Neural cell (in vitro differentiated cells): ENCODE measurements at regions not wholly inside any gene's neighbourhood (a gene's known extent, or its start where the extent isn't known, plus 50 kb on each side); places are given as distances from the start of the nearest gene placed in this dataset.
"Not testable (repeated sequence)": the region's sequence is repeated elsewhere in the genome, so short reads cannot be mapped to it uniquely, and the experiment has no call there.

Experiments
- H2AFZ ChIP-seq: fragments of 200-600, 300-800 bp; sonication (generic), shearing (Covaris generic); 2 replicates; pipeline ENCODE4 v1.6.0; 2014; ENCODE audit warnings: low read depth, mild to moderate bottlenecking, antibody characterized with exemption, low read length, moderate library complexity
- H3F3A ChIP-seq: fragments of 200-600 bp; shearing (Covaris generic); 2 replicates; pipeline ENCODE4 v1.6.1; 2016; ENCODE audit warnings: mild to moderate bottlenecking, moderate library complexity, mixed read lengths, antibody characterized with exemption, low read length; ENCODE audit not compliant: insufficient read depth, poor library complexity, severe bottlenecking
- H3K27ac ChIP-seq: fragments of 200-600, 300-800 bp; sonication (generic), shearing (Covaris generic); 2 replicates; pipeline ENCODE4 v1.5.1; 2014; ENCODE audit warnings: mild to moderate bottlenecking, low read length, moderate library complexity
- H3K27me3 ChIP-seq: fragments of 300-800, 200-600 bp; sonication (generic), shearing (Covaris generic); 2 replicates; pipeline ENCODE4 v1.6.0; 2014; ENCODE audit warnings: mild to moderate bottlenecking, low read depth, low read length, moderate library complexity; ENCODE audit not compliant: insufficient read depth
- H3K36me3 ChIP-seq: fragments of 300-800, 200-600 bp; sonication (generic), shearing (Covaris generic); 2 replicates; pipeline ENCODE4 v1.5.1; 2014; ENCODE audit warnings: mild to moderate bottlenecking, antibody characterized with exemption, low read length, moderate library complexity; ENCODE audit not compliant: insufficient read depth
- H3K4me2 ChIP-seq: fragments of 300-800, 200-600 bp; sonication (generic), shearing (Covaris generic); 2 replicates; pipeline ENCODE4 v1.6.0; 2014; ENCODE audit warnings: mild to moderate bottlenecking, low read length
- H3K4me3 ChIP-seq: fragments of 300-800, 200-600 bp; sonication (generic), shearing (Covaris generic); 2 replicates; pipeline ENCODE4 v1.5.1; 2014; ENCODE audit warnings: mild to moderate bottlenecking, low read length, moderate library complexity
- H3K79me2 ChIP-seq: fragments of 200-600 bp; shearing (Covaris generic); replicated peaks from 2 replicates; pipeline ENCODE4 v1.6.0; 2014; ENCODE audit warnings: mild to moderate bottlenecking, low read length, moderate library complexity; ENCODE audit not compliant: insufficient read depth
- H3K9ac ChIP-seq: fragments of 300-800, 200-600 bp; sonication (generic), shearing (Covaris generic); 2 replicates; pipeline ENCODE4 v1.6.1; 2016; ENCODE audit warnings: mild to moderate bottlenecking, low read length, mixed read lengths
- H3K9me2 ChIP-seq: fragments of 200-600 bp; shearing (Covaris generic); 2 replicates; pipeline ENCODE4 v1.6.1; 2016; ENCODE audit warnings: mild to moderate bottlenecking, low read length, mixed read lengths; ENCODE audit not compliant: insufficient read depth
- H3K9me3 ChIP-seq: fragments of 200-600, 300-800 bp; sonication (generic), shearing (Covaris generic); 2 replicates; pipeline ENCODE4 v1.6.1; 2016; ENCODE audit warnings: mild to moderate bottlenecking, mixed run types, low read length, moderate library complexity, mixed read lengths
- H4K20me1 ChIP-seq: fragments of 200-600 bp; shearing (Covaris generic); 2 replicates; pipeline ENCODE4 v1.6.1; 2016; ENCODE audit warnings: mild to moderate bottlenecking, mixed run types; ENCODE audit not compliant: insufficient read depth
- CTCF ChIP-seq: fragments of 450-650 bp; IDR thresholded peaks from 2 replicates; pipeline ENCODE4 v1.5.1; 2014; ENCODE audit warnings: antibody characterized with exemption, mild to moderate bottlenecking, moderate library complexity; ENCODE audit not compliant: poor library complexity, severe bottlenecking
- EP300 ChIP-seq: fragments of 450-650 bp; conservative IDR thresholded peaks from 2 replicates; pipeline ENCODE4 v1.6.1; 2014; ENCODE audit warnings: antibody characterized with exemption, mild to moderate bottlenecking, moderate library complexity; ENCODE audit not compliant: poor library complexity, severe bottlenecking
- EZH2 ChIP-seq: fragments of 200-600, 300-800 bp; shearing (Covaris generic), sonication (generic); IDR thresholded peaks from 2 replicates; pipeline ENCODE4 v1.6.1; 2014; ENCODE audit warnings: antibody characterized with exemption, low read length, borderline replicate concordance, mild to moderate bottlenecking; ENCODE audit not compliant: insufficient read depth, poor library complexity, severe bottlenecking
- MXI1 ChIP-seq: fragments of 450-650 bp; conservative IDR thresholded peaks from 2 replicates; pipeline ENCODE4 v1.6.1; 2014; ENCODE audit warnings: antibody characterized with exemption, mild to moderate bottlenecking; ENCODE audit not compliant: poor library complexity, severe bottlenecking
- POLR2AphosphoS5 ChIP-seq: IDR thresholded peaks from 2 replicates; pipeline ENCODE4 v1.6.1; 2012
- RAD21 ChIP-seq: fragments of 450-650 bp; conservative IDR thresholded peaks from 2 replicates; pipeline ENCODE4 v1.6.1; 2014; ENCODE audit warnings: antibody characterized with exemption, mild to moderate bottlenecking, moderate library complexity
- SMC3 ChIP-seq: fragments of 450-650 bp; conservative IDR thresholded peaks from 2 replicates; pipeline ENCODE4 v1.6.1; 2014; ENCODE audit warnings: antibody characterized with exemption, mild to moderate bottlenecking, moderate library complexity; ENCODE audit not compliant: poor library complexity
- TAF1 ChIP-seq: IDR thresholded peaks from 2 replicates; pipeline ENCODE4 v1.6.1; 2012; ENCODE audit warnings: low read depth

- no peak overlapping the region for H3K9ac ChIP-seq
- H3K4me3 ChIP-seq, result no peak overlapping the region
- TF ChIP-seq CTCF, result no peak
- TF ChIP-seq RAD21, result no peak
- H3K9me3 ChIP-seq, result no peaks in the 10 kb centered on the region
- H3K36me3 ChIP-seq, result no peaks in the 10 kb centered on the region
- no peak overlapping the region for H3K27ac ChIP-seq
- H3K27me3 ChIP-seq, result no peaks in the 10 kb centered on the region
- H3K4me2 ChIP-seq, result no peak overlapping the region
- no peaks in the 10 kb centered on the region for H3F3A ChIP-seq
- H3K9me2 ChIP-seq, result no peaks in the 10 kb centered on the region
- no peak overlapping the region for H2AFZ ChIP-seq
- H3K79me2 ChIP-seq, result no peaks in the 10 kb centered on the region
- no peaks in the 10 kb centered on the region for H4K20me1 ChIP-seq
Observed at GRCh38 chr13:65499256-65499655, 1730.9 kb downstream of the PCDH9 start.

- Histone ChIP-seq H3K9me3 (no peaks in the 10 kb centered on the region), H3K27me3 (no peaks in the 10 kb centered on the region), H3F3A (no peaks in the 10 kb centered on the region), H3K4me3 (no peak overlapping the region), H3K4me2 (no peak overlapping the region), H3K36me3 (no peaks in the 10 kb centered on the region), H3K9ac (no peak overlapping the region), H3K79me2 (no peaks in the 10 kb centered on the region), H3K9me2 (no peaks in the 10 kb centered on the region), H3K27ac (no peak overlapping the region), H4K20me1 (no peaks in the 10 kb centered on the region), H2AFZ (no peak overlapping the region)
- TF ChIP-seq SMC3, result no peak
- no peak for TF ChIP-seq RAD21
- TF ChIP-seq TAF1, result no peak
- no peak for TF ChIP-seq CTCF
- TF ChIP-seq MXI1, result no peak
- TF ChIP-seq EZH2, result no peak
Observed at GRCh38 chr13:65497265-65497664, 1732.9 kb downstream of the PCDH9 start.

- H3K9me3 ChIP-seq, H4K20me1 ChIP-seq, H3K4me3 ChIP-seq, H3K27me3 ChIP-seq, H3K27ac ChIP-seq, H3K4me2 ChIP-seq, H2AFZ ChIP-seq, H3K9ac ChIP-seq, H3K79me2 ChIP-seq, H3K36me3 ChIP-seq, H3K9me2 ChIP-seq, H3F3A ChIP-seq: not testable (repeated sequence)
Observed at GRCh38 chr13:65490725-65491124, 1739.4 kb downstream of the PCDH9 start.

GRCh38 chr13:65488606-65489005 is 1741.5 kb downstream of the PCDH9 start:
- Histone ChIP-seq H3K4me2 (no peak overlapping the region), H2AFZ (no peak overlapping the region), H3K27me3 (no peaks in the 10 kb centered on the region), H4K20me1 (no peaks in the 10 kb centered on the region), H3K36me3 (no peaks in the 10 kb centered on the region), H3F3A (no peaks in the 10 kb centered on the region), H3K9ac (no peak overlapping the region), H3K4me3 (no peak overlapping the region), H3K27ac (no peak overlapping the region), H3K9me2 (no peaks in the 10 kb centered on the region), H3K9me3 (no peaks in the 10 kb centered on the region), H3K79me2 (no peaks in the 10 kb centered on the region)
- TF ChIP-seq EZH2, result no peak
- no peak for TF ChIP-seq RAD21
- no peak for TF ChIP-seq POLR2AphosphoS5
- no peak for TF ChIP-seq CTCF
- no peak for TF ChIP-seq TAF1
- no peak for TF ChIP-seq EP300
- no peak for TF ChIP-seq MXI1
